Mesendoderm (in vitro differentiated cells): ENCODE measurements at regions not wholly inside any gene's neighbourhood (a gene's known extent, or its start where the extent isn't known, plus 50 kb on each side); places are given as distances from the start of the nearest gene placed in this dataset.

Experiments
- DNase-seq: peaks from one replicate; pipeline ENCODE4 v3.0.0; 2013
- H2AK5ac ChIP-seq: 2 replicates; pipeline ENCODE4 v1.6.1; 2013; ENCODE audit warnings: low read length, inconsistent platforms
- H2BK120ac ChIP-seq: 2 replicates; pipeline ENCODE4 v1.6.1; 2013; ENCODE audit warnings: low read depth, mild to moderate bottlenecking, low read length, moderate library complexity, mixed read lengths
- H2BK15ac ChIP-seq: replicated peaks from 2 replicates; pipeline ENCODE4 v1.6.1; 2013; ENCODE audit warnings: low read depth, mild to moderate bottlenecking, moderate library complexity
- H2BK5ac ChIP-seq: 2 replicates; pipeline ENCODE4 v1.6.1; 2013; ENCODE audit warnings: low read length, inconsistent platforms
- H3K18ac ChIP-seq: 2 replicates; pipeline ENCODE4 v1.6.1; 2013; ENCODE audit warnings: mild to moderate bottlenecking, low read length, mixed read lengths
- H3K23ac ChIP-seq: one replicate; pipeline ENCODE4 v1.6.1; 2013; ENCODE audit warnings: low read length
- H3K27ac ChIP-seq: 2 replicates; pipeline ENCODE4 v1.5.1; 2013; ENCODE audit warnings: low read depth, mild to moderate bottlenecking, inconsistent platforms, low read length, moderate library complexity
- H3K27me3 ChIP-seq: 2 replicates; pipeline ENCODE4 v1.6.1; 2013; ENCODE audit warnings: low read length, control low read depth, mild to moderate bottlenecking, inconsistent platforms; ENCODE audit not compliant: insufficient read depth, poor library complexity
- H3K36me3 ChIP-seq: 2 replicates; pipeline ENCODE4 v1.6.1; 2013; ENCODE audit warnings: low read length, inconsistent platforms; ENCODE audit not compliant: control insufficient read depth, insufficient read depth
- H3K4ac ChIP-seq: one replicate; pipeline ENCODE4 v1.6.1; 2013; ENCODE audit warnings: low read depth, mild to moderate bottlenecking, low read length, moderate library complexity
- H3K4me1 ChIP-seq: 2 replicates; pipeline ENCODE4 v1.6.1; 2013; ENCODE audit warnings: low read depth, low read length, inconsistent platforms; ENCODE audit not compliant: control insufficient read depth
- H3K4me2 ChIP-seq: 2 replicates; pipeline ENCODE4 v1.6.1; 2013; ENCODE audit warnings: low read length
- H3K4me3 ChIP-seq: 2 replicates; pipeline ENCODE4 v1.5.1; 2013; ENCODE audit warnings: mild to moderate bottlenecking, low read length
- H3K56ac ChIP-seq: one replicate; pipeline ENCODE4 v1.6.1; 2013; ENCODE audit warnings: low read length
- H3K79me1 ChIP-seq: 2 replicates; pipeline ENCODE4 v1.6.1; 2013; ENCODE audit warnings: low read length, inconsistent platforms
- H3K79me2 ChIP-seq: 2 replicates; pipeline ENCODE4 v1.6.1; 2013; ENCODE audit warnings: mild to moderate bottlenecking, low read length; ENCODE audit not compliant: control insufficient read depth, insufficient read depth
- H3K9ac ChIP-seq: 2 replicates; pipeline ENCODE4 v1.6.1; 2013; ENCODE audit warnings: low read length, inconsistent platforms
- H4K5ac ChIP-seq: one replicate; pipeline ENCODE4 v1.6.1; 2013; ENCODE audit warnings: low read length
- H4K8ac ChIP-seq: one replicate; pipeline ENCODE4 v1.6.1; 2013; ENCODE audit warnings: low read depth, mild to moderate bottlenecking, control low read depth, low read length, moderate library complexity
- WGBS: extraction: QIAGEN DNeasy Blood & Tissue Kit; methylation state at CpG from one replicate; pipeline ENCODE4 v1.1.7; 2013; ENCODE audit warnings: low lambda C conversion rate, missing lambda C conversion rate; ENCODE audit not compliant: insufficient coverage; ENCODE audit errors: extremely low coverage; 5-methylcytosine and 5-hydroxymethylcytosine counted together

DNA sequence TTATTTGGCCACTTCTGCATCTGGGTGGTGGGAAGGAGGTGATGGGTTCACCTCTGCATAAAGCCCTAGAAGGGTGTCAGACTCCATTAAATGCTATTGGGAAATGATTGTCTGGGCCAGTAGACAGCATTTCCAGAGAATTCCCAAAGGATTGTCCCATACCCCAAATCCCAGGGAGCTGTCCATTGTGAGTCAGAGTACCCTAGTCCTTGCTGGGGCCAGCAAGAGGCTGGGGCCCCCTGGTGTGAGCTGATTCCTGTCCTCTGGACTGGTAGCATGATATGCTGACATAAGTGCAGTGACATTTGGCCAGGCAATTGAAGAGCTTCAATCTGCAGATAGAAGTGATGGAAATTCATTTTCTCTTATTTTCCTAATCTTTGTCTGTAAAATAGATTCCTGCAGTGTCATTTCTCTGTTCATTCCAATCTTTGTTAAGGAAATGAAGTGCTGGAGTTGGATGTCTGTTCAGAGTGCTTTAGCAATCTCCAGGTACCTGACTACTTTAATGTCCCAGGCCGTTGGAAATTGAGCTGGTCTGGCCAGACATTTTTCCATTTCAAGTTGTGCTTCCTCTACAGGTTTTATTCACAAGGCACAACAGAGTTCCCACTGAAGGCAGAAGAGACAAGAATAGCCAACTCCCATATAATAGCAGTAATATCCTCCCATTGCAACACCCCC lies 91.2 kb downstream of the RPLP1 start:
- no peak overlapping the region for H4K8ac ChIP-seq
- H3K27me3 ChIP-seq: no peaks in the 10 kb centered on the region

DNA sequence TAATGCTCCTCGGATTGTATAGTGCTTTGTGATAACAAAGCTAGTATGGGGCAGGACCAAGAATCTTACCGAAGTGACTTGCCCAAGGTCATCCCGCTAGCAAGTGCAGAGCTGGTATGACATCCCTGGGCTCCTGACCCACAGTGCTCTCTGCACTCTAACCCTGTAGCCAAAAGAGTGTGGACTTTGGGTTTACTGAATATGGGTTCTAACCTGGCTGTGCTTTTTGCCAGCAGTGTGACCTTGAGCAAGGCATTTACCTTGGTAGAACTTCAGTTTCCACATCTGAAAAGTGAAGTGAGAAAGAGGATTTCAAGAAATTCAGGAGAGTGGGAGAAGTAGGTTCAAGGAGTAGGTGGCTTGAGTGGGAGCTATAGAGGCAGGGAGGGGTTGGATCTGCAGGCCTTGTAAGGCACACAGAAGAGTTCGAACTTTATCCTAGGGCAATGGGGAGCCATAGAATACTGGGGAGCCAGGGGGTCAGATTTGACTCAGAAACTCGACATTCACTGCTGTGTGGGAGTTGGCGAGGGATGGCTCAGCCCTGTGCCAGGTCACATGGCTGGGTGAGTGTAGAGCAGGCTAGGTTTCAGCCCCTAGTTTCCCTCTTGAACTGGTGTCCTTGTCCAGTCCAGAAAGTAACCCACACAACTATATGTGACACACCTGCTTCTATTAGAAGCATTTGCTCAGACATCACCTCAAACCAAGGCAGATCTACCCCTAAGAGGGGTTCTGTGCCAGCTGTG lies 91.9 kb downstream of the RPLP1 start:
- H3K56ac ChIP-seq: no peak overlapping the region
- no peak overlapping the region for H4K8ac ChIP-seq
- H3K27ac ChIP-seq: no peak overlapping the region
- no peak overlapping the region for H3K4me3 ChIP-seq
- H3K18ac ChIP-seq: no peak overlapping the region
- H3K79me2 ChIP-seq: no peaks in the 10 kb centered on the region
- H3K27me3 ChIP-seq: no peaks in the 10 kb centered on the region
- no peak overlapping the region for H2AK5ac ChIP-seq
- no peak overlapping the region for H3K4me2 ChIP-seq
- DNase-seq: no peak
- H2BK5ac ChIP-seq: no peak overlapping the region
- H3K79me1 ChIP-seq: no peaks in the 10 kb centered on the region
- no peaks in the 10 kb centered on the region for H3K36me3 ChIP-seq
- H4K5ac ChIP-seq: no peak overlapping the region
- H3K9ac ChIP-seq: no peak overlapping the region
- no CpG with 5 or more reads among the region's 6 CpGs for WGBS
- no peak overlapping the region for H2BK120ac ChIP-seq
- no peak overlapping the region for H2BK15ac ChIP-seq
- no peaks in the 10 kb centered on the region for H3K4me1 ChIP-seq
- H3K4ac ChIP-seq: no peak overlapping the region
- H3K23ac ChIP-seq: no peak overlapping the region

More for the DNA sequence above, 91.2 kb downstream of the RPLP1 start:
- Histone ChIP-seq H3K4me3 (no peak overlapping the region), H3K9ac (no peak overlapping the region), H3K4ac (no peak overlapping the region), H3K36me3 (no peaks in the 10 kb centered on the region), H3K27ac (no peak overlapping the region), H3K4me2 (no peak overlapping the region), H2AK5ac (no peak overlapping the region), H3K56ac (no peak overlapping the region), H2BK120ac (no peak overlapping the region), H2BK15ac (no peak overlapping the region), H2BK5ac (no peak overlapping the region), H3K18ac (no peak overlapping the region), H3K79me1 (no peaks in the 10 kb centered on the region), H3K4me1 (no peaks in the 10 kb centered on the region), H3K79me2 (no peaks in the 10 kb centered on the region), H3K23ac (no peak overlapping the region), H4K5ac (no peak overlapping the region)
- no CpG with 5 or more reads among the region's 1 CpG for WGBS
- peak; percentile 42 for DNase-seq

DNA sequence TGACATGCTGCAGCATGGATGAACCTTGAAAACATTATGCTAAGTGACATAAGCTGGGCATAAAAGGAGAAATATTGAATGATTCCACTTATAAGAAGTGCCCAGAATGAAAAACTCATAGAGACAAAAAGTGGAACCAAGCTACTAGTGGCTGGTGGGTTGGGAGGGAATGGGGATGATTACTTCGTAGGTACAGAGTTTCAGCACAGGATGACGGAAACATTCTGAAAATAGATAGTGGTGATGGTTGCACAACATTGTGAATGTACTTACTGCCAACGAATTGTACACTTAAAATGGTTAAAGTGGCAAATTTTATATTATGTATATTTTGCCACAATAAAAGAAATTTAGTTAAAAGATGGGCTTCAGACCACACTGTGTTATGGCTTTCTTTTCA lies 93.6 kb downstream of the RPLP1 start:
- Histone ChIP-seq H3K27ac (no peak overlapping the region), H3K79me2 (no peaks in the 10 kb centered on the region), H2BK15ac (no peak overlapping the region), H3K4me1 (no peaks in the 10 kb centered on the region), H3K4me3 (no peak overlapping the region), H2AK5ac (no peak overlapping the region), H3K23ac (no peak overlapping the region), H4K8ac (no peak overlapping the region), H3K56ac (no peak overlapping the region), H3K27me3 (no peaks in the 10 kb centered on the region), H3K4me2 (no peak overlapping the region), H3K36me3 (no peaks in the 10 kb centered on the region), H4K5ac (no peak overlapping the region), H3K79me1 (no peaks in the 10 kb centered on the region), H3K4ac (no peak overlapping the region), H3K9ac (no peak overlapping the region), H3K18ac (no peak overlapping the region), H2BK120ac (no peak overlapping the region), H2BK5ac (no peak overlapping the region)
- no peak for DNase-seq
- no CpG with 5 or more reads among the region's 3 CpGs for WGBS

DNA sequence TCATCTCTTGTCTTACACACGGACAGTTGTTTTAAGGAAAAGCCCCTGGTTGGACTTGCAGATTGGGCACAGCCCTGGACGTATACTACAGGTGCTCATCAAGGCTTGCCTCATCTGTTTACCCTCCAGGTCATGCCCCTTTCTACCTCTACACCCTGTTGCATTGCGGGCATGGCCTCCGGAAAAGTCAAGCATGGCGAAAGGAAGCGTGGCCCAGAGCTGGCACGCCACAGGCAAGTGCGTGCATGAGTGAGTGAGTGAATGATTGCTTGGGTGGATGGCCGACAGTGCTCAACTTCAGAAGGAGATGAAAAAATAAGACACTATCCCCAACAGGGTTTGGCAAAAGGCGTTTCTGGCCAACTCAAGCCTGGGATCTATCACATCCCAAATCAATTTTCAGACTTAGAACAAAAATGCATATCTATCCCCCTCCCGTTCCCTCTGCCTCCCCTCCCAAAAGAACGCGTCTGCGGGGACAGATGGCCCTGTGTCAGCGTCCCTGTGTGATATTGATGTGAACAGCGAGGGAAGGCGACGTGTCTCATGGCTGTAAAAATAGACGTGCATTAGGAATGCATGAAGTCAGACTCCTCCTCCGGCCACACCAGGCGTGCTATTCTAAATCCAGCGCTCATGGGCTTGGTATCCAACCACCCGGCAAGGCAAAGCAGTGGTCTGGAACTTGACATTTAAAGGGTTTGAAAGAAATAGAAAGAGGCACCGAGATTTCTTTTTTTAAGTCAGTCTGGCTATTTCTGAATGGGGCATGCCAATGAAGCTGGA lies 96.0 kb downstream of the RPLP1 start:
- H2BK15ac ChIP-seq: no peak overlapping the region
- no peak overlapping the region for H2AK5ac ChIP-seq
- no CpG with 5 or more reads among the region's 24 CpGs for WGBS
- peaks cover 2% of the 10 kb centered on the region for H3K4me1 ChIP-seq
- no peak overlapping the region for H3K23ac ChIP-seq
- H3K4ac ChIP-seq: no peak overlapping the region
- H2BK120ac ChIP-seq: no peak overlapping the region
- no peak overlapping the region for H3K9ac ChIP-seq
- no peaks in the 10 kb centered on the region for H3K79me1 ChIP-seq
- H3K56ac ChIP-seq: no peak overlapping the region
- no peaks in the 10 kb centered on the region for H3K36me3 ChIP-seq
- no peak overlapping the region for H2BK5ac ChIP-seq
- DNase-seq: no peak
- no peak overlapping the region for H4K5ac ChIP-seq
- H4K8ac ChIP-seq: no peak overlapping the region
- no peak overlapping the region for H3K18ac ChIP-seq
- H3K4me3 ChIP-seq: no peak overlapping the region
- no peaks in the 10 kb centered on the region for H3K79me2 ChIP-seq
- H3K27me3 ChIP-seq: no peaks in the 10 kb centered on the region
- no peak overlapping the region for H3K4me2 ChIP-seq
- no peak overlapping the region for H3K27ac ChIP-seq

DNA sequence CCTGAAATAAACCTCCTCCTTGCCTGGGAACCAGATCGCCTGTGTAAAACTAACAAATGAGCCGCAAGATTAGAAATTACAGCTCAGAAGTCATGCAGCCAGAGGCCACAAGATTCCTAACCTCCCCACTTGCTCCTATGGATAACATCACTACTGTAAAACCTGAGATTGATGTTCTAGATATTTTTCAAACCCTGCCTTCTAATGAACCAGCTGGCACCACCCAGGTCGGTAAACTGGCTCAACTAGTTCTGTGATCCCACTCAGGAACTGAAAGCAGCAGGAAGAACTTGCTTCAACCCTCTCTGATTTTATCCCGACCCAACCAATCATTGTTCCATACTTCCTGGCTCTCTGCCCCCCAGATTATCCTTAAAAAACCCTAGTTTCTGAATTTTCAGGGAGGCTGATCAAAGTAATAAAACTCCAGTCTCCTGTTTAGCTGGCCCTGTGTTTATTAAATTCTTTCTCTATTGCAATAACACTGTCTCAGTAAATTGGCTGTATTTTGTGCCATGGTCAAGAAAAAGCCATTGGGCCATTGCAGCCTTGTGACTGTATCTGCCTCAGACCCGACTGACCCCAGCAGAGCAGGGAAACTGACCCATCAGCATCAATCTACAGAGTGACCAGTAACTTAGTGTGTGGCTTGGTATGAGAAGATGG lies 98.9 kb downstream of the RPLP1 start:
- Histone ChIP-seq H3K9ac (no peak overlapping the region), H3K4me2 (no peak overlapping the region), H2BK15ac (no peak overlapping the region), H3K56ac (no peak overlapping the region), H3K4me1 (peaks cover 16% of the 10 kb centered on the region), H3K27ac (no peak overlapping the region), H4K8ac (no peak overlapping the region), H4K5ac (no peak overlapping the region), H2BK5ac (no peak overlapping the region), H3K36me3 (no peaks in the 10 kb centered on the region), H3K4ac (no peak overlapping the region), H2BK120ac (no peak overlapping the region), H2AK5ac (no peak overlapping the region), H3K23ac (no peak overlapping the region), H3K79me1 (no peaks in the 10 kb centered on the region), H3K4me3 (no peak overlapping the region), H3K79me2 (no peaks in the 10 kb centered on the region), H3K27me3 (no peaks in the 10 kb centered on the region), H3K18ac (no peak overlapping the region)
- no peak for DNase-seq
- WGBS: no CpG with 5 or more reads among the region's 5 CpGs
